Epithelial cell of esophagus (primary cell): ENCODE measurements at regions not wholly inside any gene's neighbourhood (a gene's known extent, or its start where the extent isn't known, plus 50 kb on each side); places are given as distances from the start of the nearest gene placed in this dataset.

Experiments
- DNase-seq: peaks from one replicate; pipeline ENCODE4 v3.0.0; 2010; ENCODE audit warnings: low read depth
- H3K4me3 ChIP-seq: 2 replicates; pipeline ENCODE4 v1.5.1; 2011; ENCODE audit warnings: mild to moderate bottlenecking, low read length, control low read depth
- TF ChIP-seq, protein P1 (sequence below): IDR thresholded peaks from 2 replicates; pipeline ENCODE4 v1.5.1; 2011; ENCODE audit warnings: low read depth, mild to moderate bottlenecking, low read length, control low read depth, inconsistent platforms; ENCODE audit not compliant: insufficient read depth; ENCODE audit errors: missing control alignments

GRCh38 chr3:176776622-176777175 is 420.6 kb downstream of the TBL1XR1 start:
- H3K4me3 ChIP-seq, result no peak overlapping the region
- TF ChIP-seq, protein P1, sequence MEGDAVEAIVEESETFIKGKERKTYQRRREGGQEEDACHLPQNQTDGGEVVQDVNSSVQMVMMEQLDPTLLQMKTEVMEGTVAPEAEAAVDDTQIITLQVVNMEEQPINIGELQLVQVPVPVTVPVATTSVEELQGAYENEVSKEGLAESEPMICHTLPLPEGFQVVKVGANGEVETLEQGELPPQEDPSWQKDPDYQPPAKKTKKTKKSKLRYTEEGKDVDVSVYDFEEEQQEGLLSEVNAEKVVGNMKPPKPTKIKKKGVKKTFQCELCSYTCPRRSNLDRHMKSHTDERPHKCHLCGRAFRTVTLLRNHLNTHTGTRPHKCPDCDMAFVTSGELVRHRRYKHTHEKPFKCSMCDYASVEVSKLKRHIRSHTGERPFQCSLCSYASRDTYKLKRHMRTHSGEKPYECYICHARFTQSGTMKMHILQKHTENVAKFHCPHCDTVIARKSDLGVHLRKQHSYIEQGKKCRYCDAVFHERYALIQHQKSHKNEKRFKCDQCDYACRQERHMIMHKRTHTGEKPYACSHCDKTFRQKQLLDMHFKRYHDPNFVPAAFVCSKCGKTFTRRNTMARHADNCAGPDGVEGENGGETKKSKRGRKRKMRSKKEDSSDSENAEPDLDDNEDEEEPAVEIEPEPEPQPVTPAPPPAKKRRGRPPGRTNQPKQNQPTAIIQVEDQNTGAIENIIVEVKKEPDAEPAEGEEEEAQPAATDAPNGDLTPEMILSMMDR, result no peak
- DNase-seq, result no peak

DNA sequence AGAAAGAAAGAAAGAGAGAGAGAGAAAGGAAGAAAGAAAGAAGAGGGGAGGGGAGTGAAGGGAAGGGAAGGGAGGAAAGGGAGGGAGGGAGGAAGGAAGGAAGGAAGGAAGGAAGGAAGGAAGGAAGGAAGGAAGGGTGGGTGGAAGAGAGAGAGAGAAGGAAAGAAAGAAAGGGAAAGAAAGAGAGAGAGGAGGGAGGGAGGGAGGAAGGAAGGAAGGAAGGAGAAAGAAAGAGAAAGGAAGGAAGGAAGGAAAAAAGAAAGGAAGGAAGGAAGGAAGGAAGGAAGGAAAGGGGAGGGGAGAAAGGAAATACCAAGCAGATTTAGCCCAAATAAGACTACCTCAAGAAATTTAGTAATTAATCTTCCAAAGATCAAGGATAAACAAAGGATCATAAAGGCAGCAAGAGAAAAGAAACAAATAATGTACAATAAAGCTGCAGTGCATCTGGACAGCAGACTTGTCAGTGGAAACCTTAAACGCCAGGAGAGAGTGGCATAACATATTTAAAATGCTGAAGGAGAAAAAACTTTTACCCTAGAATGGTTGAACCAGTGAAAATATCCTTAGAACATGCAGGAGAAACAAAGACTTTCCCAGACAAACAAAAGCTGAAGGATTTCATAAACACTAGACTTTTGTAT is 427.6 kb downstream of the TBL1XR1 start:
- H3K4me3 ChIP-seq, result no peak overlapping the region
- TF ChIP-seq, protein P1, result no peak
- DNase-seq, result no peak

GRCh38 chr3:176767385-176767784 is 429.9 kb downstream of the TBL1XR1 start:
- TF ChIP-seq, protein P1, result no peak
- no peak overlapping the region for H3K4me3 ChIP-seq
- DNase-seq, result peak; percentile 91

DNA sequence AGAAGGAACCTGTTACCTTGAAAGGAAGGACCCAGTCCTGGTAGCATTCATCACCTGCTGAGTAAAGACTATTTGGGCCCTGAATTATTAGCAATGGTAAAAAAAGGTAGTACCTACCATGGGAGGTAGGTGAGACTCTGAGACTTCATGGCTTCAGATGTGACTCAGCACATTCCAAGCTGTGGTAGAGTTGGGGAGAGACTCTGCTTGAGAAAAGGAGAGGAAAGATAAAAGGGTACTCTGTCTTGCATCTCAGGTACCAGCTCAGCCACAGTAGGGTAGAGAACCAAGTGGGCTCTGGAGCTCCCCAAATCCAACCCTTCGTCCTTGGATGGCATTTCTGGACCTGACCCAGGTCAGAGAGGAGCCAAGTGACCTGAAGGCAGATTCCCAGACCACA is 430.4 kb downstream of the TBL1XR1 start:
- no peak overlapping the region for H3K4me3 ChIP-seq
- TF ChIP-seq, protein P1, result no peak
- peak; percentile 60 for DNase-seq

DNA sequence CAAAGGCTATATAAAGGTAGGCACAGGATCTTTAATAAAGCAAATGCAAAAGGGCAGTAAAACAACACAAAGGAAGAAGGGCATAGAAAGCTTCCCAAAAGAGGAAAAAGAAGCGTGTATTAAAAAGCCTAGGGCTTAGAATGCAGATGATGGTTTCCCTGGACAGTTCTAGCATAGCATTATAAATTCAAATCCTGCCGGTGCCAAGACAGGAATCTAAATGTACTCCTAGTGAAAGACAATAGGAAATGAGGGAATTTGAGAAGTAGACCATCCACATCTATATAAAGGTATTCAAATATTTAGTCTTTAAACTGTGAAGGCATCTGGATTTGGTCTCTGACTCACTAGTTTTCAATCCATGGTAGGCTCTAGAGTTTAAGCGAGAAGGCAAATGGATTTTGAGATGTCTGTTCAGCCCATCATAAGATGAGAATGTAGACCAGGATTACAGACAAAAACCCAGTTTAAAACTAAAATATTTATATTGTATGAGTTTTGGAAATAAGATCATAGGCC is 431.8 kb downstream of the TBL1XR1 start:
- DNase-seq, result no peak

DNA sequence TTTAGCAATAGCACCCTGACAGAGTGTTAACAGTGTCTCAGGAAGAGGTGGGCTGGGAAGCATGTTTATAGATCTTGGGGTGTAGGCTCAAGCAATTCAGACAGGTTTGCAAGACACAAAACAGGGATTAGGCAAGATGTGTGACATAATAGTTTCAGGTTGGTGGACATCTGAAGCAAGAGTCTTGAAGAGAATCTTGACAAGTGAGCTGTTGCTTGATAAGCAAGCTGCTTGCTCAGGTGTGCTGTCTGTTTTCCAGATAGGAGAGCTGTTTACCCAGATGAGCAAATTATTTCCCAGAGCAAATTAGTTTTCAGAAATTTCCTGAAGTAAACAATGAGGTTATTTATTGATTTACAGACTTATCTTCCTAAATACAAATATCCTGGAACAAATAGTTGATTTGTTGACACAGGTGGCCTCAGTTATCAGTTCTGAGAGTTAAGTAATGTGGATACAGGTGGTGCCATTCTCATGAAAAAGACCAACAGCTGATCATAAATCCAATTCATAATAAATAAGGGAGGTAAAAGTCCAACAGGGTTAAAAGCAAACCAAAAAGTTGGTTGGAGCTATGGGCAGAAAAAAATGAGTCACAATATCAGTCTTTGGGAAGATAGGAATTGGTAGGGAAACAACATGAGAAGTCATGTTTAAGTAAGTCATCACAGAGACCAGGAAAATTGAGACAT is 437.3 kb downstream of the TBL1XR1 start:
- peak; percentile 47 for DNase-seq
- TF ChIP-seq, protein P1, result no peak
- H3K4me3 ChIP-seq, result no peak overlapping the region

More for the DNA sequence above, 431.8 kb downstream of the TBL1XR1 start:
- TF ChIP-seq, protein P1, result no peak
- no peak overlapping the region for H3K4me3 ChIP-seq

DNA sequence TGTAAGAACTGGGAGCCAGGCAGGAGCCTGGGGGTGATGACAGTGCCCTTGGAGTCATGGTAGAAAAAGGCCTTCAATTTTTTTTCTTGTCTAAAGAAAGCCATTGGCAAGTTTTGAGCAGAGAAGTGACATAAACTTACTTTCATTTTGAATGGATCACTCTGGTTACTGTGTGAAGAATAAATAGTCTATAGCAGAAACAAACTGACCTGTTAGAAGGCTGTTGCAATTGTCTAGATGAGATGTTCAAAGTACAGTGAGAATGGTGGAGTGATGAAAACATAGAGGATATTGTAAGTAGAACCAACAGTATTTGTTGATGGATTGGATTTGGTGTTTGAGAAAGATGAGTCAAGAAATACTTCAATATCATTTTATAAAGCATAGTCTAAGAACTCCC is 439.9 kb downstream of the TBL1XR1 start:
- DNase-seq, result no peak
- no peak overlapping the region for H3K4me3 ChIP-seq
- TF ChIP-seq, protein P1, result no peak
